ENCODE measurements at regions not wholly inside any gene's neighbourhood (a gene's known extent, or its start where the extent isn't known, plus 50 kb on each side); places are given as distances from the start of the nearest gene placed in this dataset.

DNA sequence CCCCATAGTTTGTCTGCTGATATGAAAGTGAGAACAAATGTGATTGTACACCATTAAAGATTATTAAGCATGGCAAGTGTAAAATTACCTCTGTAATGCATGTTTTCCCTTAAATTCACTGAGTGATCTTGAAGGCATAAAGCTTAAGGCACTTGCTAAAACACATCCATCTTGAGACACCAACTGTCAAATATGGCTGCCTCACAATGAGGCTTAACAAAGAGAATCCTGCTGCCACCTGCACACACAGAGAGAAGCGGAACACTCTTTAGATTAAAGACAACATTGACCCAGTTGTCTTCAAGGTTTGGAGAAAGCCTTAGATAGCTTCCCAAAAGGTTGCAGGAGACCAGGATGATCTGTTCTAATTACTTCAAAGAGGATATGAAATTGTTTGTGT, 803.6 kb upstream of the GYPC start:
- peaks cover 12% of the 10 kb centered on the region for H3K9me3 ChIP-seq (ENCODE audit: control insufficient read depth, insufficient read depth, low read length)
- H4K20me1 ChIP-seq (ENCODE audit: insufficient read depth, low read length) = no peaks in the 10 kb centered on the region
- no peak overlapping the region for H3K14ac ChIP-seq (replicated peaks; ENCODE audit: low read depth, low read length)
- CTCF ChIA-PET = no interaction called here
- H4K91ac ChIP-seq (ENCODE audit: insufficient read depth, low read depth, low read length) = no peak overlapping the region
- ATAC-seq (ENCODE audit: low read depth) = no peak
- dilution Hi-C loops (cut with HindIII; ENCODE audit: low sequenced_read_pairs, unreplicated experiment) = no loop called here
- no peak overlapping the region for H2AK9ac ChIP-seq (replicated peaks; ENCODE audit: low read depth, low read length, poor library complexity)
- H3K79me1 ChIP-seq (ENCODE audit: low read depth in 1 of 2, low read length in 2 of 2) = no peaks in the 10 kb centered on the region
- TF ChIP-seq BHLHE40 (IDR thresholded peaks at IDR 0.05; ENCODE audit: low read depth, low read length) (no peak), MXI1 (IDR thresholded peaks at IDR 0.05; ENCODE audit: borderline replicate concordance, low read depth, low read length) (no peak), MAFK (IDR thresholded peaks at IDR 0.05; ENCODE audit: low read depth, low read length) (no peak), RCOR1 (IDR thresholded peaks at IDR 0.05; ENCODE audit: insufficient replicate concordance, low read length) (no peak), POLR2A (IDR thresholded peaks at IDR 0.05; ENCODE audit: low read depth, low read length) (no peak), CEBPB (IDR thresholded peaks at IDR 0.05; ENCODE audit: low read depth, low read length) (no peak), MAZ (IDR thresholded peaks at IDR 0.05; ENCODE audit: borderline replicate concordance, low read depth, low read length) (no peak), NFE2L2 (IDR thresholded peaks at IDR 0.05; ENCODE audit: low read depth, low read length) (no peak), SMC3 (IDR thresholded peaks at IDR 0.05; ENCODE audit: low read depth, low read length) (no peak), RFX5 (IDR thresholded peaks at IDR 0.05; ENCODE audit: low read depth, low read length) (no peak), FOS (IDR thresholded peaks at IDR 0.05; ENCODE audit: low read depth, low read length) (no peak), CHD1 (IDR thresholded peaks at IDR 0.05; ENCODE audit: low read depth, low read length) (no peak)
- TF ChIP-seq, protein P1, sequence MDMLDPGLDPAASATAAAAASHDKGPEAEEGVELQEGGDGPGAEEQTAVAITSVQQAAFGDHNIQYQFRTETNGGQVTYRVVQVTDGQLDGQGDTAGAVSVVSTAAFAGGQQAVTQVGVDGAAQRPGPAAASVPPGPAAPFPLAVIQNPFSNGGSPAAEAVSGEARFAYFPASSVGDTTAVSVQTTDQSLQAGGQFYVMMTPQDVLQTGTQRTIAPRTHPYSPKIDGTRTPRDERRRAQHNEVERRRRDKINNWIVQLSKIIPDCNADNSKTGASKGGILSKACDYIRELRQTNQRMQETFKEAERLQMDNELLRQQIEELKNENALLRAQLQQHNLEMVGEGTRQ (IDR thresholded peaks at IDR 0.05; ENCODE audit: low read depth, low read length) = no peak
- TF ChIP-seq, protein P2, sequence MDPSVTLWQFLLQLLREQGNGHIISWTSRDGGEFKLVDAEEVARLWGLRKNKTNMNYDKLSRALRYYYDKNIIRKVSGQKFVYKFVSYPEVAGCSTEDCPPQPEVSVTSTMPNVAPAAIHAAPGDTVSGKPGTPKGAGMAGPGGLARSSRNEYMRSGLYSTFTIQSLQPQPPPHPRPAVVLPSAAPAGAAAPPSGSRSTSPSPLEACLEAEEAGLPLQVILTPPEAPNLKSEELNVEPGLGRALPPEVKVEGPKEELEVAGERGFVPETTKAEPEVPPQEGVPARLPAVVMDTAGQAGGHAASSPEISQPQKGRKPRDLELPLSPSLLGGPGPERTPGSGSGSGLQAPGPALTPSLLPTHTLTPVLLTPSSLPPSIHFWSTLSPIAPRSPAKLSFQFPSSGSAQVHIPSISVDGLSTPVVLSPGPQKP (IDR thresholded peaks at IDR 0.05; ENCODE audit: borderline replicate concordance, low read depth, low read length) = no peak
- TF ChIP-seq, protein P3, sequence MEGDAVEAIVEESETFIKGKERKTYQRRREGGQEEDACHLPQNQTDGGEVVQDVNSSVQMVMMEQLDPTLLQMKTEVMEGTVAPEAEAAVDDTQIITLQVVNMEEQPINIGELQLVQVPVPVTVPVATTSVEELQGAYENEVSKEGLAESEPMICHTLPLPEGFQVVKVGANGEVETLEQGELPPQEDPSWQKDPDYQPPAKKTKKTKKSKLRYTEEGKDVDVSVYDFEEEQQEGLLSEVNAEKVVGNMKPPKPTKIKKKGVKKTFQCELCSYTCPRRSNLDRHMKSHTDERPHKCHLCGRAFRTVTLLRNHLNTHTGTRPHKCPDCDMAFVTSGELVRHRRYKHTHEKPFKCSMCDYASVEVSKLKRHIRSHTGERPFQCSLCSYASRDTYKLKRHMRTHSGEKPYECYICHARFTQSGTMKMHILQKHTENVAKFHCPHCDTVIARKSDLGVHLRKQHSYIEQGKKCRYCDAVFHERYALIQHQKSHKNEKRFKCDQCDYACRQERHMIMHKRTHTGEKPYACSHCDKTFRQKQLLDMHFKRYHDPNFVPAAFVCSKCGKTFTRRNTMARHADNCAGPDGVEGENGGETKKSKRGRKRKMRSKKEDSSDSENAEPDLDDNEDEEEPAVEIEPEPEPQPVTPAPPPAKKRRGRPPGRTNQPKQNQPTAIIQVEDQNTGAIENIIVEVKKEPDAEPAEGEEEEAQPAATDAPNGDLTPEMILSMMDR (conservative IDR thresholded peaks at IDR 0.05; ENCODE audit: low read depth, low read length) = no peak
- no peak overlapping the region for H2BK5ac ChIP-seq (ENCODE audit: low read depth, low read length, poor library complexity, severe bottlenecking)
- in situ Hi-C loops (cut with MboI; ENCODE audit: low sequenced_read_pairs) = no loop called here
- no peak overlapping the region for H4K5ac ChIP-seq (ENCODE audit: low read depth, low read length)
- H2AFZ ChIP-seq (replicated peaks; ENCODE audit: low read length, poor library complexity) = no peak overlapping the region
- H3K9ac ChIP-seq (ENCODE audit: low read depth, low read length) = no peak overlapping the region
- H4K8ac ChIP-seq (ENCODE audit: low read depth in 2 of 2, low read length in 2 of 2) = no peak overlapping the region
- no TSS peak for BruUV-seq (replicated peaks)
- no peak for DNase-seq
- no peaks in the 10 kb centered on the region for H3K36me3 ChIP-seq (ENCODE audit: control insufficient read depth, insufficient read depth, low read length)
- no peak overlapping the region for H3K4me2 ChIP-seq (ENCODE audit: low read depth, low read length)
- H2BK15ac ChIP-seq (ENCODE audit: low read depth, low read length) = no peak overlapping the region
- H3K23ac ChIP-seq (ENCODE audit: low read depth, low read length) = no peak overlapping the region
- H3K18ac ChIP-seq (ENCODE audit: low read depth, low read length) = no peak overlapping the region
- H3K27me3 ChIP-seq (ENCODE audit: control insufficient read depth, insufficient read depth, low read length) = no peaks in the 10 kb centered on the region
- H3K4me3 ChIP-seq (ENCODE audit: insufficient read depth, low read depth, low read length) = no peak overlapping the region
- no peaks in the 10 kb centered on the region for H3K4me1 ChIP-seq (ENCODE audit: control insufficient read depth, insufficient read depth, low read length)
- H3K4ac ChIP-seq (ENCODE audit: low read depth, low read length) = no peak overlapping the region
- POLR2A ChIA-PET (ENCODE audit: unreplicated experiment) = interaction anchor here (0.5 kb wide), 1 partner anchor 1149 kb away, joined by 3 read pairs; no protein-coding TSS in a partner anchor
- no peak overlapping the region for H2BK20ac ChIP-seq (ENCODE audit: low read depth, low read length)
- no peak overlapping the region for H2AK5ac ChIP-seq (ENCODE audit: low read depth, low read length)
- no peaks in the 10 kb centered on the region for H3K9me1 ChIP-seq (ENCODE audit: insufficient read depth, low read length)
- WGBS, 2 experiments (ENCODE audit: extremely low coverage in 2 of 2, insufficient read length in 1 of 2) = no CpG with 5 or more reads among the region's 1 CpG
- intact Hi-C loops (cut with micrococcal nuclease) = no loop called here
- no peak overlapping the region for H3K56ac ChIP-seq (ENCODE audit: extremely low read depth, insufficient read depth, low read length)
- no peak overlapping the region for H2BK120ac ChIP-seq (ENCODE audit: low read depth, low read length)
- H3K27ac ChIP-seq (ENCODE audit: insufficient read depth, low read length) = no peak overlapping the region

Measured in IMR-90 (cell line).